ENCODE measurements at regions not wholly inside any gene's neighbourhood (a gene's known extent, or its start where the extent isn't known, plus 50 kb on each side); places are given as distances from the start of the nearest gene placed in this dataset.

GRCh38 chr2:102971701-102972100, 209.9 kb downstream of the TMEM182 start:
- ATAC-seq (ENCODE audit: low read depth) (no peak), DNase-seq (ENCODE audit: low spot score) (no peak)
- no peak overlapping the region for H3K4me3 ChIP-seq (ENCODE audit: severe bottlenecking)
- no peaks in the 10 kb centered on the region for H3K36me3 ChIP-seq (ENCODE audit: low read depth)
- no peaks in the 10 kb centered on the region for H3K4me1 ChIP-seq (ENCODE audit: insufficient read depth, poor library complexity, severe bottlenecking)
- H3K27me3 ChIP-seq (ENCODE audit: insufficient read depth, poor library complexity, severe bottlenecking): peaks cover 4% of the 10 kb centered on the region
- no peak overlapping the region for H3K27ac ChIP-seq (ENCODE audit: poor library complexity, severe bottlenecking)
- TF ChIP-seq, protein P1, sequence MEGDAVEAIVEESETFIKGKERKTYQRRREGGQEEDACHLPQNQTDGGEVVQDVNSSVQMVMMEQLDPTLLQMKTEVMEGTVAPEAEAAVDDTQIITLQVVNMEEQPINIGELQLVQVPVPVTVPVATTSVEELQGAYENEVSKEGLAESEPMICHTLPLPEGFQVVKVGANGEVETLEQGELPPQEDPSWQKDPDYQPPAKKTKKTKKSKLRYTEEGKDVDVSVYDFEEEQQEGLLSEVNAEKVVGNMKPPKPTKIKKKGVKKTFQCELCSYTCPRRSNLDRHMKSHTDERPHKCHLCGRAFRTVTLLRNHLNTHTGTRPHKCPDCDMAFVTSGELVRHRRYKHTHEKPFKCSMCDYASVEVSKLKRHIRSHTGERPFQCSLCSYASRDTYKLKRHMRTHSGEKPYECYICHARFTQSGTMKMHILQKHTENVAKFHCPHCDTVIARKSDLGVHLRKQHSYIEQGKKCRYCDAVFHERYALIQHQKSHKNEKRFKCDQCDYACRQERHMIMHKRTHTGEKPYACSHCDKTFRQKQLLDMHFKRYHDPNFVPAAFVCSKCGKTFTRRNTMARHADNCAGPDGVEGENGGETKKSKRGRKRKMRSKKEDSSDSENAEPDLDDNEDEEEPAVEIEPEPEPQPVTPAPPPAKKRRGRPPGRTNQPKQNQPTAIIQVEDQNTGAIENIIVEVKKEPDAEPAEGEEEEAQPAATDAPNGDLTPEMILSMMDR (IDR thresholded peaks at IDR 0.05; ENCODE audit: poor library complexity, severe bottlenecking): no peak
- no peaks in the 10 kb centered on the region for H3K9me3 ChIP-seq (ENCODE audit: severe bottlenecking)

DNA sequence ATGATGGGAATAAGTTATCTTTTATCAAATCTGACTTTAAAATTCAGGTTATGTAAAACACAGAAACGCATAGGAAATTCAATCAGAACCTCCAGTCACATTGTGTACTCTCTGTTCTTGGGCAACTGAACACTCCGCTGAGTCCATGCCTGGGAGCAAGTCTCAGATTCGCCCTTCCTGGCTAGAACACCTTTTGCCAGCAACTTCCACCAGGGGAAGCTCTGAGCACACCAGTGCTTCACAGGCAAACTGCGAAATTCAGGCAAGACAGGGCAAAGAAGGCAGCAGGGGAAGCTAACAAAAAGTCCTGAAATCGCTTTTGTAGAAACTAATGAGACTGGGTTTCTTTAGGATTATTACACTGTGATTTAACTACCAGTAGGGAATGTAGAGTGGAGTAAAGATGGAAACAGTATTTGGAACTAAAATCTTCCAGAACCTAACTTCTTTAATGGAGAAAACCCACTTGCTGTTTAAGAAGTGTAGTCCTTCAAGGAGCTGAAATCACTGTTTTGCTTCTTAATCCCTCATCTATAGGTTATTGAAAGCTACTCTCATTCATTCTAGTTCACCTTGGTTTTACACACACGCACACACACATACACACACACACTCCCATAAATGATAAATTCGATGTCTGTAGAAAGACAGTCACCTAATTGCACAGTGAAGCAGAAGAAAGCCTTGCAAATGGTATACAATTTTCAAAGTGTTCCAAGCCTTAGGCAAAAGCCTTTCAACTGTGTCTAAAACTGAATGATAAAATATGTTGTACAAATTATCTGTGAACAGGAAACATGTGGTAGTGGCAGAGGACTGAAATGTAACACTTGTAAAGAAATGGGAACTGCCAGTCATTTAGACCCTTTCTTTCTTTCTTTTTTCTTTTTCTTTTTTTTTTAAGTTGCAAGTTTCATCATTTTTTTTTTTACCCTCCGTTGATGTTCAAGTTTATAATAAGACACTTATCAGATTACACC, 214.5 kb downstream of the TMEM182 start:
- Histone ChIP-seq H3K9me3 (ENCODE audit: severe bottlenecking) (no peaks in the 10 kb centered on the region), H3K4me3 (ENCODE audit: severe bottlenecking) (no peak overlapping the region), H3K4me1 (ENCODE audit: insufficient read depth, poor library complexity, severe bottlenecking) (no peaks in the 10 kb centered on the region), H3K27me3 (ENCODE audit: insufficient read depth, poor library complexity, severe bottlenecking) (peaks cover 26% of the 10 kb centered on the region), H3K36me3 (ENCODE audit: low read depth) (no peaks in the 10 kb centered on the region), H3K27ac (ENCODE audit: poor library complexity, severe bottlenecking) (no peak overlapping the region)
- DNase-seq (ENCODE audit: low spot score) (no peak), ATAC-seq (ENCODE audit: low read depth) (peak; percentile 91)
- TF ChIP-seq, protein P1 (IDR thresholded peaks at IDR 0.05; ENCODE audit: poor library complexity, severe bottlenecking): peak; percentile 73

DNA sequence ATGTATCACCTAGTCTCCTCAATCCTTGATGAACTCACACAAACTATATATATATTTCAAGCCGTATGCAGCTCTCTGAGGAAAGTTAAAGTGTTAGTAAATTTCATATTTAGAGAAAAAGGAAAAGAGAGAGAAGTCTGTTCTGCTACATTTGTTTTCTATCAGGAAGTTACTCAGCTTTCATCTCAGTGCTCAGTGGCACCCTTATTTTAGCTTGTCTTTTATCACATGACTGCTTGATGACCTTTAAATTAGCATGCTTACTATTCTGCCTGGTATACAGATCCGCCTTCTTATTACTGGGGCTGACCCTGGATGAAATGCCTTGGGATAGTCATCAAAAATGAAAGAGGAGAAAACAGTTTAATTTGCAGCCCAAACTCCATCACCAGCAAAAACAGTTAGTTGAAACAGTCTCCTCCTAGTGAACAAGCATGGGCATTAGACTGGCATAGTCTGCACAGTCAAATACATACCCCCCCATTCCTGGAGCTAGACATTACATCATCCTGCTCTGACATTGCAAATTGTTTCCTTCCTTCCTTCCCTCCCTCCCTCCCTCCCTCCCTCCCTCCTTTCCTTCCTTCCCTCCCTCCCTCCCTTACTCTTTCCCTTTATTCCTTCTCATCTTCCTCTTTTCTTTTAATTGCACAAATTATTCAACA, 215.7 kb downstream of the TMEM182 start:
- no peak for ATAC-seq (ENCODE audit: low read depth)
- TF ChIP-seq, protein P1 (IDR thresholded peaks at IDR 0.05; ENCODE audit: poor library complexity, severe bottlenecking): no peak

DNA sequence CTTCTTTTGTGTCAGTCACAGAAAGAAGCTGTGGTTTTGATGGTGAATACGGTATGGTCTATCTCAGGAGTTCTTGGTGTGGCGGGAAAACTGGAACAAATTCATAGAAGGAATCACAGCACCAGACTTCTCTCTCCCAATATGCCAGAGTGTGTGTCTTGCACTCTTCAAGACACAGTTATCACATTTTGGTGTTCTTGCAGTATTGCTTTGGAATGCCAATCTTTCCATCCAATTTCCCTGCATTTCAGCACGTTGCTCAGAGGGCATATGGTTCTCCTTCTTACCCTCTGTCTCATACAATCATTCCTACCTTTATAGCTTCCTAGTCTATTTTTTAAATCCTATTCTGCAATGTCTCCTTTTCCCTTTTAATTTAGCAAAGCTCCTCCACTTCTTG, 216.3 kb downstream of the TMEM182 start:
- Histone ChIP-seq H3K27me3 (ENCODE audit: insufficient read depth, poor library complexity, severe bottlenecking) (peaks cover 26% of the 10 kb centered on the region), H3K27ac (ENCODE audit: poor library complexity, severe bottlenecking) (no peak overlapping the region), H3K9me3 (ENCODE audit: severe bottlenecking) (no peaks in the 10 kb centered on the region), H3K4me3 (ENCODE audit: severe bottlenecking) (no peak overlapping the region), H3K4me1 (ENCODE audit: insufficient read depth, poor library complexity, severe bottlenecking) (no peaks in the 10 kb centered on the region), H3K36me3 (ENCODE audit: low read depth) (no peaks in the 10 kb centered on the region)
- TF ChIP-seq, protein P1 (IDR thresholded peaks at IDR 0.05; ENCODE audit: poor library complexity, severe bottlenecking): no peak
- DNase-seq (ENCODE audit: low spot score) (no peak), ATAC-seq (ENCODE audit: low read depth) (no peak)

More for the DNA sequence above, 215.7 kb downstream of the TMEM182 start:
- Histone ChIP-seq H3K4me1 (ENCODE audit: insufficient read depth, poor library complexity, severe bottlenecking) (no peaks in the 10 kb centered on the region), H3K27me3 (ENCODE audit: insufficient read depth, poor library complexity, severe bottlenecking) (peaks cover 26% of the 10 kb centered on the region), H3K36me3 (ENCODE audit: low read depth) (no peaks in the 10 kb centered on the region), H3K9me3 (ENCODE audit: severe bottlenecking) (no peaks in the 10 kb centered on the region), H3K27ac (ENCODE audit: poor library complexity, severe bottlenecking) (no peak overlapping the region), H3K4me3 (ENCODE audit: severe bottlenecking) (no peak overlapping the region)
- DNase-seq (ENCODE audit: low spot score): no peak
